ENCODE measurements at regions not wholly inside any gene's neighbourhood (a gene's known extent, or its start where the extent isn't known, plus 50 kb on each side); places are given as distances from the start of the nearest gene placed in this dataset.

GRCh38 chr9:13731637-13732036, 452.1 kb upstream of the MPDZ start:
- H3K36me3 ChIP-seq (ENCODE audit: insufficient read depth, low read depth, low read length): no peaks in the 10 kb centered on the region
- H3K4me1 ChIP-seq (ENCODE audit: insufficient read depth, low read length): no peaks in the 10 kb centered on the region
- H3K9me3 ChIP-seq (ENCODE audit: insufficient read depth, low read depth, low read length): no peaks in the 10 kb centered on the region
- no peak overlapping the region for H3K9ac ChIP-seq (ENCODE audit: low read depth, low read length)
- no peaks in the 10 kb centered on the region for H3K27me3 ChIP-seq (ENCODE audit: insufficient read depth, low read length)
- no peak overlapping the region for H3K4me3 ChIP-seq (ENCODE audit: low read length)
- H3K27ac ChIP-seq (ENCODE audit: low read length): no peak overlapping the region

- H3K36me3 ChIP-seq (ENCODE audit: insufficient read depth, low read depth, low read length): no peaks in the 10 kb centered on the region
- H3K4me1 ChIP-seq (ENCODE audit: insufficient read depth, low read length): no peaks in the 10 kb centered on the region
- no peak overlapping the region for H3K4me3 ChIP-seq (ENCODE audit: low read length)
- H3K9ac ChIP-seq (ENCODE audit: low read depth, low read length): no peak overlapping the region
- H3K27ac ChIP-seq (ENCODE audit: low read length): no peak overlapping the region
- no peaks in the 10 kb centered on the region for H3K27me3 ChIP-seq (ENCODE audit: insufficient read depth, low read length)
- no peaks in the 10 kb centered on the region for H3K9me3 ChIP-seq (ENCODE audit: insufficient read depth, low read depth, low read length)
These were observed 450.5 kb upstream of the MPDZ start for GRCh38 chr9:13729955-13730354.

GRCh38 chr9:13728917-13729811, 449.7 kb upstream of the MPDZ start:
- Histone ChIP-seq H3K27ac (ENCODE audit: low read length) (no peak overlapping the region), H3K9ac (ENCODE audit: low read depth, low read length) (no peak overlapping the region), H3K4me1 (ENCODE audit: insufficient read depth, low read length) (no peaks in the 10 kb centered on the region), H3K36me3 (ENCODE audit: insufficient read depth, low read depth, low read length) (no peaks in the 10 kb centered on the region), H3K9me3 (ENCODE audit: insufficient read depth, low read depth, low read length) (no peaks in the 10 kb centered on the region), H3K27me3 (ENCODE audit: insufficient read depth, low read length) (no peaks in the 10 kb centered on the region), H3K4me3 (ENCODE audit: low read length) (no peak overlapping the region)

- H3K4me3 ChIP-seq (ENCODE audit: low read length): no peak overlapping the region
- no peak overlapping the region for H3K9ac ChIP-seq (ENCODE audit: low read depth, low read length)
- no peak overlapping the region for H3K27ac ChIP-seq (ENCODE audit: low read length)
- H3K4me1 ChIP-seq (ENCODE audit: insufficient read depth, low read length): no peaks in the 10 kb centered on the region
- no peaks in the 10 kb centered on the region for H3K36me3 ChIP-seq (ENCODE audit: insufficient read depth, low read depth, low read length)
- H3K27me3 ChIP-seq (ENCODE audit: insufficient read depth, low read length): no peaks in the 10 kb centered on the region
- H3K9me3 ChIP-seq (ENCODE audit: insufficient read depth, low read depth, low read length): no peaks in the 10 kb centered on the region
These were observed 448.6 kb upstream of the MPDZ start for GRCh38 chr9:13728131-13728530.

DNA sequence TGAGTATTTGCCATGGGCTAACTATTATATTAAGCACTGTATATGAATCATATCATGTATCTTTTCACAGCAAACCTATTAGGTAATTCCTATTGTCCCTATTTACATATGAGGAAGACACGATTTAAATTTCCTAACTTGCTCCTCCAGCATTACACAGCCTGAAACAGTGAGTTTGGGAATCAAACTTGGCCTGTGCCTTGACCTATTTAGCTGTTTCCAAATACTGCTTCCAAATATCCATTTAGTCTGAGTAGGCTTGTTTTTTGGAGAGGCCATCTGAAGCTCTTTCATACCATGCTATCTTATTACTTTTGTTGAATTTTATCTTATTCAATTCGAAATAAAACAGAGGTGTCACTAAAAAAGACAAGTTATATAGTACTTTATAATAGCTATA, 447.3 kb upstream of the MPDZ start:
- no peaks in the 10 kb centered on the region for H3K9me3 ChIP-seq (ENCODE audit: insufficient read depth, low read depth, low read length)
- no peaks in the 10 kb centered on the region for H3K27me3 ChIP-seq (ENCODE audit: insufficient read depth, low read length)
- no peaks in the 10 kb centered on the region for H3K4me1 ChIP-seq (ENCODE audit: insufficient read depth, low read length)
- no peak overlapping the region for H3K9ac ChIP-seq (ENCODE audit: low read depth, low read length)
- no peak overlapping the region for H3K4me3 ChIP-seq (ENCODE audit: low read length)
- H3K27ac ChIP-seq (ENCODE audit: low read length): no peak overlapping the region
- no peaks in the 10 kb centered on the region for H3K36me3 ChIP-seq (ENCODE audit: insufficient read depth, low read depth, low read length)

GRCh38 chr9:13725516-13725915, 446.0 kb upstream of the MPDZ start:
- no peaks in the 10 kb centered on the region for H3K27me3 ChIP-seq (ENCODE audit: insufficient read depth, low read length)
- no peak overlapping the region for H3K9ac ChIP-seq (ENCODE audit: low read depth, low read length)
- no peak overlapping the region for H3K4me3 ChIP-seq (ENCODE audit: low read length)
- H3K27ac ChIP-seq (ENCODE audit: low read length): no peak overlapping the region
- H3K36me3 ChIP-seq (ENCODE audit: insufficient read depth, low read depth, low read length): no peaks in the 10 kb centered on the region
- H3K4me1 ChIP-seq (ENCODE audit: insufficient read depth, low read length): no peaks in the 10 kb centered on the region
- no peaks in the 10 kb centered on the region for H3K9me3 ChIP-seq (ENCODE audit: insufficient read depth, low read depth, low read length)

DNA sequence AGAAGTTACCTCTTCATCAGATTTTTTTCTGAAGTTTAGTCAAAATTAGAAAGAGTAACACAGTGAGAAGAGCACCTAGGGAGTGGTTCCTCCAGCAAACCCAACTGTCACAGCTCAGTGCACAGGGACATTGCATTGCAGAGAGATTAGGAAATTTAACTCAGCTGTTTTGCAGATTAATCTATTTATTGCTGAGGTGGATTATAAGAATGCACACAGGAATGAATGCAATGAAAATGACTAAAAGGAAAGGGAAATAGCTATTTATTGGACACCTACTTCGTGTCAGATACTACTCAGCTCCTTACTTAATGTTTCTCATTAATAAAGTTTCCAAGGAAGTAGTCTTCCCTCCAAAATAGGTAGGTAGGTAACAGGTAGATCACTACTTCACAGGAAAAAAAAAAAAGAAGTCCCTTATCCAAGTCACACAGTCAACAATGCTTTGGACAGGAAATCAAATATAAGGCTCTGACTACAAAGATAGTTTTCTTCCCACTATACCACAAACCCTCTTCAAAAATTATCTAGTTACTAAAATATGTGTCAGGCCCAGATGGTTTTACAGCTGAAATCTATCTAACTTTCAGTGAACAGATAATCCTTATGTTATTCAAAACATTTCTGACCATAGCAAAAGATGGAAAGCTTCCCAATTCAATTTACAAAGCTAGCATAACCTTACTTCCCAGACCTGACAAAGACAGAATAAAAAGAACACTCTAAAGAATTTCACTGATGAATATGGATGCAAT, 442.2 kb upstream of the MPDZ start:
- no peaks in the 10 kb centered on the region for H3K36me3 ChIP-seq (ENCODE audit: insufficient read depth, low read depth, low read length)
- no peak overlapping the region for H3K9ac ChIP-seq (ENCODE audit: low read depth, low read length)
- no peak overlapping the region for H3K4me3 ChIP-seq (ENCODE audit: low read length)
- no peaks in the 10 kb centered on the region for H3K27me3 ChIP-seq (ENCODE audit: insufficient read depth, low read length)
- no peak overlapping the region for H3K27ac ChIP-seq (ENCODE audit: low read length)
- peaks cover 24% of the 10 kb centered on the region for H3K4me1 ChIP-seq (ENCODE audit: insufficient read depth, low read length)
- no peaks in the 10 kb centered on the region for H3K9me3 ChIP-seq (ENCODE audit: insufficient read depth, low read depth, low read length)

- no peaks in the 10 kb centered on the region for H3K9me3 ChIP-seq (ENCODE audit: insufficient read depth, low read depth, low read length)
- no peaks in the 10 kb centered on the region for H3K36me3 ChIP-seq (ENCODE audit: insufficient read depth, low read depth, low read length)
- H3K27ac ChIP-seq (ENCODE audit: low read length): no peak overlapping the region
- H3K27me3 ChIP-seq (ENCODE audit: insufficient read depth, low read length): no peaks in the 10 kb centered on the region
- H3K9ac ChIP-seq (ENCODE audit: low read depth, low read length): no peak overlapping the region
- H3K4me3 ChIP-seq (ENCODE audit: low read length): no peak overlapping the region
- H3K4me1 ChIP-seq (ENCODE audit: insufficient read depth, low read length): peaks cover 28% of the 10 kb centered on the region
These were observed 440.6 kb upstream of the MPDZ start for GRCh38 chr9:13719981-13720676.

GRCh38 chr9:13719446-13719845, 440.0 kb upstream of the MPDZ start:
- H3K9me3 ChIP-seq (ENCODE audit: insufficient read depth, low read depth, low read length): no peaks in the 10 kb centered on the region
- H3K4me1 ChIP-seq (ENCODE audit: insufficient read depth, low read length): peaks cover 28% of the 10 kb centered on the region
- no peak overlapping the region for H3K27ac ChIP-seq (ENCODE audit: low read length)

DNA sequence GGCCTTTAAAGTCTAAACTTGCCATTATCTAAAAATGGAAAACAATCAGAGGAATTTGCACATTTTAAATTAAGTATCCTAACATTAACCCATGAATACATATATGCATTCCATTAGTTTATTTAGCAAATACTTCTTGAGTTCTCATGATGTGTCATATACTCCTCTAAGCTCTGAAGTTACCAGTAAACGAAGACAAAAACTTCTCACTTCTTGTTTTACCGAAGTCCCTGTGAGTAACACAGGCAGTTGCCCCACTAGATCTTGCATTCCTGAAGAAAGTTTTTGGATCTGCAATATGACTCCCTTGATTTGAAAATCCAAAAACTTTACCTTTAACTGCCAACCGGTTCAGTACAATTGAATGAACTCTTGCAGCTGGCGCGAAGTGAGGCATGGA, 439.0 kb upstream of the MPDZ start:
- no peaks in the 10 kb centered on the region for H3K9me3 ChIP-seq (ENCODE audit: insufficient read depth, low read depth, low read length)
- no peak overlapping the region for H3K9ac ChIP-seq (ENCODE audit: low read depth, low read length)
- no peak overlapping the region for H3K4me3 ChIP-seq (ENCODE audit: low read length)
- no peaks in the 10 kb centered on the region for H3K36me3 ChIP-seq (ENCODE audit: insufficient read depth, low read depth, low read length)
- peaks cover 28% of the 10 kb centered on the region for H3K4me1 ChIP-seq (ENCODE audit: insufficient read depth, low read length)
- no peak overlapping the region for H3K27ac ChIP-seq (ENCODE audit: low read length)
- H3K27me3 ChIP-seq (ENCODE audit: insufficient read depth, low read length): no peaks in the 10 kb centered on the region

More at GRCh38 chr9:13719446-13719845, 440.0 kb upstream of the MPDZ start:
- H3K27me3 ChIP-seq (ENCODE audit: insufficient read depth, low read length): no peaks in the 10 kb centered on the region
- no peaks in the 10 kb centered on the region for H3K36me3 ChIP-seq (ENCODE audit: insufficient read depth, low read depth, low read length)
- H3K4me3 ChIP-seq (ENCODE audit: low read length): no peak overlapping the region
- no peak overlapping the region for H3K9ac ChIP-seq (ENCODE audit: low read depth, low read length)

GRCh38 chr9:13718086-13718485, 438.6 kb upstream of the MPDZ start:
- Histone ChIP-seq H3K9me3 (ENCODE audit: insufficient read depth, low read depth, low read length) (no peaks in the 10 kb centered on the region), H3K27ac (ENCODE audit: low read length) (no peak overlapping the region), H3K4me1 (ENCODE audit: insufficient read depth, low read length) (peaks cover 28% of the 10 kb centered on the region), H3K4me3 (ENCODE audit: low read length) (no peak overlapping the region), H3K36me3 (ENCODE audit: insufficient read depth, low read depth, low read length) (no peaks in the 10 kb centered on the region), H3K27me3 (ENCODE audit: insufficient read depth, low read length) (no peaks in the 10 kb centered on the region), H3K9ac (ENCODE audit: low read depth, low read length) (no peak overlapping the region)
